HFFc6 (cell line): ENCODE measurements at regions not wholly inside any gene's neighbourhood (a gene's known extent, or its start where the extent isn't known, plus 50 kb on each side); places are given as distances from the start of the nearest gene placed in this dataset.
A peak's percentile ranks its signal among the peaks of the same experiment; 100 is the strongest.

Source experiments
- DNase-seq: peaks from one replicate; pipeline ENCODE4 v3.0.0-alpha.2; 2018
- H3K27ac Mint-ChIP-seq: 2 replicates; pipeline ENCODE4 v1.8.0; 2020; ENCODE audit warnings: mild to moderate bottlenecking, mixed read lengths
- H3K27me3 Mint-ChIP-seq: 2 replicates; pipeline ENCODE4 v1.8.0; 2021; ENCODE audit warnings: mild to moderate bottlenecking, moderate library complexity, mixed read lengths; ENCODE audit not compliant: insufficient read depth
- H3K36me3 Mint-ChIP-seq: 2 replicates; pipeline ENCODE4 v1.8.0; 2021; ENCODE audit warnings: low read depth, mixed read lengths
- H3K4me1 Mint-ChIP-seq: 2 replicates; pipeline ENCODE4 v1.8.0; 2020; ENCODE audit warnings: low read depth, mixed read lengths
- H3K4me3 Mint-ChIP-seq: 2 replicates; pipeline ENCODE4 v1.8.0; 2020; ENCODE audit warnings: mild to moderate bottlenecking, moderate library complexity, mixed read lengths
- H3K9me3 Mint-ChIP-seq: 2 replicates; pipeline ENCODE4 v1.8.0; 2020; ENCODE audit warnings: mild to moderate bottlenecking, mixed read lengths
- TF ChIP-seq, protein P1 (sequence below): fragments of 200-600 bp; sonication (generic); IDR thresholded peaks from 2 replicates; pipeline ENCODE4 v1.5.0; 2021; ENCODE audit warnings: antibody characterized with exemption, mild to moderate bottlenecking

- Mint-ChIP-seq H3K9me3 (peaks cover 14% of the 10 kb centered on the region), H3K36me3 (peaks cover 13% of the 10 kb centered on the region), H3K4me3 (no peak overlapping the region), H3K4me1 (peaks cover 16% of the 10 kb centered on the region), H3K27ac (no peak overlapping the region), H3K27me3 (no peaks in the 10 kb centered on the region)
- TF ChIP-seq, protein P1, sequence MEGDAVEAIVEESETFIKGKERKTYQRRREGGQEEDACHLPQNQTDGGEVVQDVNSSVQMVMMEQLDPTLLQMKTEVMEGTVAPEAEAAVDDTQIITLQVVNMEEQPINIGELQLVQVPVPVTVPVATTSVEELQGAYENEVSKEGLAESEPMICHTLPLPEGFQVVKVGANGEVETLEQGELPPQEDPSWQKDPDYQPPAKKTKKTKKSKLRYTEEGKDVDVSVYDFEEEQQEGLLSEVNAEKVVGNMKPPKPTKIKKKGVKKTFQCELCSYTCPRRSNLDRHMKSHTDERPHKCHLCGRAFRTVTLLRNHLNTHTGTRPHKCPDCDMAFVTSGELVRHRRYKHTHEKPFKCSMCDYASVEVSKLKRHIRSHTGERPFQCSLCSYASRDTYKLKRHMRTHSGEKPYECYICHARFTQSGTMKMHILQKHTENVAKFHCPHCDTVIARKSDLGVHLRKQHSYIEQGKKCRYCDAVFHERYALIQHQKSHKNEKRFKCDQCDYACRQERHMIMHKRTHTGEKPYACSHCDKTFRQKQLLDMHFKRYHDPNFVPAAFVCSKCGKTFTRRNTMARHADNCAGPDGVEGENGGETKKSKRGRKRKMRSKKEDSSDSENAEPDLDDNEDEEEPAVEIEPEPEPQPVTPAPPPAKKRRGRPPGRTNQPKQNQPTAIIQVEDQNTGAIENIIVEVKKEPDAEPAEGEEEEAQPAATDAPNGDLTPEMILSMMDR: no peak
- DNase-seq: no peak
These were observed 57.3 kb upstream of the RND3 start for GRCh38 chr2:150544731-150545130.

DNA sequence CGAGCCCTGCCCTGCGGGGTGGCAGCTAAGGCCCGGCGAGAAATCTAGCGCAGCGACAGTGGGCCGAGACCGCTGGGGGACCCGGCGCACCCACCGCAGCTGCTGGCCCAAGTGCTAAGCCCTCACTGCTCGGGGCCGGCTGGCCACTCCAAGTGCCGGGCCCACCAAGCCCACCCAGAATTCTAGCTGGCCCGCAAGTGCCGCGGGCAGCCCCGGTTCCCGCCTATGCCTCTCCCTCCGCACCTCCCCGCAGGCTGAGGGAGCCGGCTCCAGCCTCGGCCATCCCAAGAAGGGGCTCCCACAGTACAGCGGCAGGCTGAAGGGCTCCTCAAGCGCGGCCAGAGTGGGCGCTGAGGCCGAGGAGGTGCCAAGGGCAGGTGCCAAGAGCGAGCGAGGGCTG is 55.2 kb upstream of the RND3 start:
- TF ChIP-seq, protein P1: no peak
- peaks cover 36% of the 10 kb centered on the region for H3K4me1 Mint-ChIP-seq
- no peaks in the 10 kb centered on the region for H3K27me3 Mint-ChIP-seq
- no peak overlapping the region for H3K27ac Mint-ChIP-seq
- H3K4me3 Mint-ChIP-seq: no peak overlapping the region
- DNase-seq: no peak
- H3K9me3 Mint-ChIP-seq: peaks cover 14% of the 10 kb centered on the region
- H3K36me3 Mint-ChIP-seq: peaks cover 13% of the 10 kb centered on the region

DNA sequence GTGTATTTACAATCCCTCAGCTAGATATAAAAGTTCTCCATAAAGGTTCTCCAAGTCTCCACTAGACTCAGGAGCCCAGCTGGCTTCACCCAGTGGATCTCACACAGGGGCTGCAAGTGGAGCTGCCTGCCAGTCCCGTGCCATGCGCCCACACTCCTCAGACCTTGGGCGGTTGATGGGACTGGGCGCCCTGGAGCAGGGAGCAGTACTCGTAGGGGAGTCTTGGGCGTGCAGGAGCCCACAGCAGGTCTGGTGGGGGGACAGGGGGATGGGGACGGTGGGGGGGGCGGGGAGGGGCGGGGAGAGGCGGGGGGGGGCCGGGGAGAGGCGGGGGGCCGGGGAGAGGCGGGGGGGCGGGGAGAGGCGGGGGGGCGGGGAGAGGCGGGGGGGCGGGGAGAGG is 54.7 kb upstream of the RND3 start:
- Mint-ChIP-seq H3K36me3 (peaks cover 13% of the 10 kb centered on the region), H3K4me1 (peaks cover 41% of the 10 kb centered on the region), H3K4me3 (no peak overlapping the region), H3K27me3 (no peaks in the 10 kb centered on the region), H3K27ac (no peak overlapping the region), H3K9me3 (peaks cover 14% of the 10 kb centered on the region)
- TF ChIP-seq, protein P1: no peak
- no peak for DNase-seq

DNA sequence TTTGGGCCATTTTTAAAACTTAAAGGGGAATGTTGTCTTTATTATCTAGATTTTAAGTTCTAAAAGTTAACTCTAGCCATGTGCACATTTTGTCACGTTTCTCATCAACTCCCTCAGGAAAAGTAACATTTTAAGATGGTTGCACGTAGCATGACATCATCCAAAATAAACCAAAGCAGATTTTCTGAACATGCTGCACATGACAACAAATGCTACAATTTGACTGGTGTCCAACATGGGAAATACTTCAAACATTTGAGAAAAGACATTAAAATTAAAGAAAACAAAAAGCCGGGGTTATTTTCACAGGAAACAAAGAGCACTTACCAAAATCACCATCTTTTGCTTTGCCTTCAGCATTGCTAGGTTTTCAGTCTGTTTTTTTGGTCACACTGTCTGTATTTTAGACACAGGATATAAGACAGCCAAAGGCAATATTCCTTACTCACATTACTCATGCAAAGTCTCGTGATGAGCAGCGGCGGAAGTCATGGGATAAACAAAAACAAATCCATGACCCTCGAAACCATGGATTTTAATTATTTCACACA is 51.3 kb upstream of the RND3 start:
- Mint-ChIP-seq H3K4me1 (peaks cover 63% of the 10 kb centered on the region), H3K9me3 (peaks cover 14% of the 10 kb centered on the region), H3K27ac (peak overlapping the region; percentile 88), H3K27me3 (no peaks in the 10 kb centered on the region), H3K36me3 (peaks cover 13% of the 10 kb centered on the region), H3K4me3 (peak overlapping the region; percentile 71)
- TF ChIP-seq, protein P1: no peak
- DNase-seq: peak; percentile 74
